GM23338 (cell line): ENCODE measurements at regions not wholly inside any gene's neighbourhood (a gene's known extent, or its start where the extent isn't known, plus 50 kb on each side); places are given as distances from the start of the nearest gene placed in this dataset.

Experiments used
- ATAC-seq: fragments of 200-7000 bp; cut with Tn5 transposase; 3 replicates; pipeline ENCODE4 v1.9.1; 2020
- DNase-seq: peaks from one replicate; pipeline ENCODE4 v3.0.0-alpha.2; 2015; ENCODE audit warnings: low spot score
- H2AFZ ChIP-seq: fragments of 200-600 bp; sonication (generic); 2 replicates; pipeline ENCODE4 v1.8.0; 2016; ENCODE audit warnings: antibody characterized with exemption, mild to moderate bottlenecking, moderate library complexity
- H3F3A ChIP-seq: fragments of 200-600 bp; sonication (generic); replicated peaks from 2 replicates; pipeline ENCODE4 v1.8.0; 2017; ENCODE audit warnings: antibody characterized with exemption, mixed run types, low read depth
- H3K27ac ChIP-seq: fragments of 200-600 bp; sonication (generic); 2 replicates; pipeline ENCODE4 v1.6.1; 2016; ENCODE audit warnings: low read depth
- H3K27me3 ChIP-seq: fragments of 200-600 bp; sonication (generic); 2 replicates; pipeline ENCODE4 v1.8.0; 2016; ENCODE audit warnings: mild to moderate bottlenecking, mixed run types, moderate library complexity; ENCODE audit not compliant: insufficient read depth
- H3K36me3 ChIP-seq: fragments of 200-600 bp; sonication (generic); 2 replicates; pipeline ENCODE4 v1.8.0; 2016; ENCODE audit warnings: mild to moderate bottlenecking; ENCODE audit not compliant: insufficient read depth
- H3K4me1 ChIP-seq: fragments of 200-600 bp; sonication (generic); 2 replicates; pipeline ENCODE4 v1.8.0; 2016; ENCODE audit warnings: mild to moderate bottlenecking, moderate library complexity; ENCODE audit not compliant: insufficient read depth
- H3K4me2 ChIP-seq: fragments of 200-600 bp; sonication (generic); 2 replicates; pipeline ENCODE4 v1.7.1; 2017; ENCODE audit warnings: mixed run types
- H3K4me3 ChIP-seq: fragments of 200-600 bp; sonication (generic); 2 replicates; pipeline ENCODE4 v1.6.1; 2016; ENCODE audit warnings: mixed run types
- H3K79me2 ChIP-seq: fragments of 200-600 bp; sonication (generic); replicated peaks from 2 replicates; pipeline ENCODE4 v1.8.0; 2017; ENCODE audit warnings: mild to moderate bottlenecking; ENCODE audit not compliant: insufficient read depth
- H3K9me2 ChIP-seq: fragments of 200-600 bp; sonication (generic); 2 replicates; pipeline ENCODE4 v1.8.0; 2017; ENCODE audit not compliant: insufficient read depth
- H4K20me1 ChIP-seq: fragments of 200-600 bp; sonication (generic); replicated peaks from 2 replicates; pipeline ENCODE4 v1.8.0; 2017; ENCODE audit warnings: mild to moderate bottlenecking; ENCODE audit not compliant: insufficient read depth
- H3K27ac Mint-ChIP-seq: 2 replicates; pipeline ENCODE4 v1.8.0; 2020; ENCODE audit warnings: inconsistent platforms, mild to moderate bottlenecking, moderate library complexity, mixed read lengths
- H3K27me3 Mint-ChIP-seq: 3 replicates; pipeline ENCODE4 v1.8.0; 2022; ENCODE audit warnings: low read depth, mild to moderate bottlenecking, moderate library complexity, mixed read lengths, inconsistent platforms; ENCODE audit not compliant: insufficient read depth, poor library complexity
- H3K36me3 Mint-ChIP-seq: 3 replicates; pipeline ENCODE4 v1.8.0; 2021; ENCODE audit warnings: low read depth, mild to moderate bottlenecking, inconsistent platforms, moderate library complexity, mixed read lengths
- H3K4me1 Mint-ChIP-seq: 3 replicates; pipeline ENCODE4 v1.8.0; 2020; ENCODE audit warnings: mild to moderate bottlenecking, inconsistent platforms, mixed read lengths
- H3K4me3 Mint-ChIP-seq: 3 replicates; pipeline ENCODE4 v1.8.0; 2021; ENCODE audit warnings: moderate library complexity, mild to moderate bottlenecking, inconsistent platforms, mixed read lengths
- H3K9me3 Mint-ChIP-seq: 3 replicates; pipeline ENCODE4 v1.8.0; 2020; ENCODE audit warnings: moderate library complexity, mild to moderate bottlenecking, inconsistent platforms, mixed read lengths
- CREB1 ChIP-seq: fragments of 250-450 bp; sonication (Bioruptor Pico); IDR thresholded peaks from 2 replicates; pipeline ENCODE4 v1.5.0; 2020; ENCODE audit warnings: low read depth, mild to moderate bottlenecking, moderate library complexity
- ETS1 ChIP-seq: IDR thresholded peaks from 2 replicates; pipeline ENCODE4 v1.6.1; 2016; ENCODE audit warnings: antibody characterized with exemption
- EZH2 ChIP-seq: fragments of 200-600 bp; sonication (generic); IDR thresholded peaks from one replicate; pipeline ENCODE4 v1.8.0; 2017; ENCODE audit warnings: antibody characterized with exemption, mild to moderate bottlenecking, low read depth; ENCODE audit not compliant: unreplicated experiment
- JUNB ChIP-seq: IDR thresholded peaks from one replicate; pipeline ENCODE4 v1.6.1; 2016; ENCODE audit warnings: antibody characterized with exemption; ENCODE audit not compliant: unreplicated experiment
- POLR2AphosphoS5 ChIP-seq: IDR thresholded peaks from 2 replicates; pipeline ENCODE4 v1.6.1; 2016; ENCODE audit warnings: antibody characterized with exemption, low read depth
- ZNF462 ChIP-seq: fragments of 250-450 bp; sonication (Bioruptor Pico); IDR thresholded peaks from 2 replicates; pipeline ENCODE4 v1.5.0; 2020; ENCODE audit warnings: mild to moderate bottlenecking, moderate library complexity

GRCh38 chr1:83805921-83806320 lies 193.0 kb downstream of the TTLL7 start:
- Mint-ChIP-seq H3K27ac (no peak overlapping the region), H3K27me3 (no peaks in the 10 kb centered on the region), H3K36me3 (no peaks in the 10 kb centered on the region), H3K4me3 (no peak overlapping the region), H3K4me1 (no peaks in the 10 kb centered on the region), H3K9me3 (no peaks in the 10 kb centered on the region)
- Histone ChIP-seq H2AFZ (peak overlapping the region; percentile 25; the same call in 1 of the 2 replicates), H4K20me1 (no peaks in the 10 kb centered on the region), H3K4me2 (no peak overlapping the region), H3K79me2 (no peaks in the 10 kb centered on the region), H3K27me3 (no peaks in the 10 kb centered on the region), H3K4me3 (no peak overlapping the region), H3F3A (no peaks in the 10 kb centered on the region), H3K36me3 (no peaks in the 10 kb centered on the region), H3K4me1 (0 out of 2 replicates have a peak, but pooled peaks cover 6% of the 10 kb centered on the region), H3K27ac (no peak overlapping the region), H3K9me2 (no peaks in the 10 kb centered on the region; the same call in 1 of the 2 replicates)
- no peak for TF ChIP-seq ETS1
- TF ChIP-seq CREB1 (CRISPR knock-in tag), result no peak
- TF ChIP-seq POLR2AphosphoS5, result no peak
- TF ChIP-seq JUNB, result no peak
- TF ChIP-seq ZNF462, result no peak
- TF ChIP-seq EZH2, result no peak
- DNase-seq (no peak), ATAC-seq (no peak)
